ENCODE measurements at regions not wholly inside any gene's neighbourhood (a gene's known extent, or its start where the extent isn't known, plus 50 kb on each side); places are given as distances from the start of the nearest gene placed in this dataset.

DNA sequence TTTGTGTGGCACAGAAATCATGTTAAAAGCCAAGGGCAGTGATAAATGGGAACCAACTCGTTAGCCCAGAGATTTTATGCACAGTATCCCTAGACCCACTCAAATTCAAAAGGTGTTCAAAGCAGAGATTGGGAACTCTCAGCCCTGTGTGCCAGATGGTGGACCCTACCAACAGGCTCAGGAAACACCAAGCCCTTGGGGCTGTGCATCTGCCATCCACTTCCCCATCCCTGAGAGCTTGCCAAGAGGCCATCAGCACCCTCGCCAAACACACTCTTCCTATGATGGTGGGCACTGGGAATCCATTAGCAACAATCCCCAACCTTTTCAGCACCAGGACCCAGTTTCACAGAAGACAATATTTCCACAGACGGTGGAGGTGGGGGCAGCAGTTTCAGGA lies 194.2 kb upstream of the NFIA start:
- Histone ChIP-seq H2BK15ac (ENCODE audit: low read length) (no peak overlapping the region), H4K20me1 (replicated peaks in 1 of 2; ENCODE audit: control insufficient read depth in 1 of 2, insufficient read depth in 2 of 2, low read length in 2 of 2) (no peaks in the 10 kb centered on the region), H2BK120ac (replicated peaks; ENCODE audit: low read depth, low read length) (no peak overlapping the region), H3K4me1 (replicated peaks in 1 of 4; ENCODE audit: control insufficient read depth in 3 of 4, insufficient read depth in 4 of 4, low read length in 3 of 4) (peaks cover 2 to 9% (median 5%) of the 10 kb centered on the region in 4 experiments), H2AFZ (ENCODE audit: low read length) (no peak overlapping the region), H3K27ac (ENCODE audit: low read depth, low read length) (no peak overlapping the region), H3K4me3 (ENCODE audit: extremely low read depth in 1 of 4, insufficient read depth in 2 of 4, low read depth in 3 of 4, low read length in 4 of 4) (no peak overlapping the region), H2BK5ac (ENCODE audit: low read depth, low read length) (no peak overlapping the region), H3K18ac (ENCODE audit: extremely low read depth, low read length) (no peak overlapping the region), H4K8ac (ENCODE audit: extremely low read depth, insufficient read depth, low read length) (no peak overlapping the region), H3K4ac (replicated peaks; ENCODE audit: insufficient read length, low read depth, low read length) (no peak overlapping the region), H3K14ac (ENCODE audit: insufficient read length) (peak overlapping the region; percentile 1), H2AK5ac (ENCODE audit: low read depth, low read length) (no peak overlapping the region), H4K91ac (replicated peaks; ENCODE audit: insufficient read length, low read length) (no peak overlapping the region), H3K36me3 (ENCODE audit: control insufficient read depth in 2 of 4, insufficient read depth in 4 of 4, low read length in 3 of 4) (no peaks in the 10 kb centered on the region), H3K9me3 (ENCODE audit: insufficient read depth in 2 of 2, low read depth in 1 of 2, low read length in 1 of 2) (no peaks in the 10 kb centered on the region), H3K9ac (replicated peaks in 1 of 4; ENCODE audit: extremely low read depth in 1 of 4, low read depth in 3 of 4, low read length in 3 of 4) (no peak overlapping the region), H3K23me2 (ENCODE audit: low read depth, low read length) (no peaks in the 10 kb centered on the region), H3K4me2 (ENCODE audit: insufficient read depth in 1 of 2, low read depth in 2 of 2, low read length in 2 of 2) (no peak overlapping the region), H3K79me1 (ENCODE audit: low read depth, low read length) (no peaks in the 10 kb centered on the region), H4K5ac (ENCODE audit: insufficient read length, low read depth, low read length) (no peak overlapping the region), H3K79me2 (ENCODE audit: control insufficient read depth in 1 of 2, insufficient read depth in 2 of 2, low read length in 2 of 2) (no peaks in the 10 kb centered on the region), H3K23ac (ENCODE audit: insufficient read length) (no peak overlapping the region), H2BK12ac (ENCODE audit: low read depth, low read length) (no peak overlapping the region), H3K56ac (replicated peaks; ENCODE audit: insufficient read length, low read depth, low read length) (no peak overlapping the region), H2BK20ac (ENCODE audit: low read length) (no peak overlapping the region), H3K27me3 (replicated peaks in 1 of 4; ENCODE audit: control insufficient read depth in 3 of 4, extremely low read depth in 1 of 4, insufficient read depth in 3 of 4, low read length in 3 of 4) (no peaks in the 10 kb centered on the region)
- ChIA-PET CTCF (ENCODE audit: partially characterized antibody) (interaction anchor here (0.9 to 1.5 kb wide), 4 partner anchors 12 to 155 kb away, joined by 3 to 4 read pairs (median 4); no protein-coding TSS in a partner anchor), POLR2A (ENCODE audit: partially characterized antibody) (no interaction called here)
- DNase-seq (ENCODE audit: low read depth in 1 of 2, low spot score in 2 of 2), result no peak
- no peak for FAIRE-seq
- TF ChIP-seq GTF2F1 (IDR thresholded peaks at IDR 0.05; ENCODE audit: borderline replicate concordance, low read depth, low read length) (no peak), BRCA1 (IDR thresholded peaks at IDR 0.05; ENCODE audit: low read depth, low read length) (no peak), ASH2L (IDR thresholded peaks at IDR 0.05; ENCODE audit: low read length) (no peak), RBBP5 (IDR thresholded peaks at IDR 0.05; ENCODE audit: borderline replicate concordance, low read depth, low read length) (no peak), KDM1A (IDR thresholded peaks at IDR 0.05; ENCODE audit: borderline replicate concordance, low read length) (no peak), POU5F1 (IDR thresholded peaks at IDR 0.05; ENCODE audit: low read depth, low read length) (no peak)
- TF ChIP-seq, protein P1, sequence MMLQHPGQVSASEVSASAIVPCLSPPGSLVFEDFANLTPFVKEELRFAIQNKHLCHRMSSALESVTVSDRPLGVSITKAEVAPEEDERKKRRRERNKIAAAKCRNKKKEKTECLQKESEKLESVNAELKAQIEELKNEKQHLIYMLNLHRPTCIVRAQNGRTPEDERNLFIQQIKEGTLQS (IDR thresholded peaks at IDR 0.05; ENCODE audit: insufficient read depth, low read depth, low read length), result no peak
- WGBS, 2 experiments (ENCODE audit: extremely low coverage in 1 of 2, insufficient coverage in 1 of 2, insufficient read length in 1 of 2, insufficient replicate concordance in 2 of 2, low coverage in 1 of 2, low lambda C conversion rate in 2 of 2, missing lambda C conversion rate in 1 of 2), result 89% methylated on average over 3 of the region's 3 CpGs; no CpG with 5 or more reads in 1 of the 2 experiments
